Nephron (organoid): ENCODE measurements at regions not wholly inside any gene's neighbourhood (a gene's known extent, or its start where the extent isn't known, plus 50 kb on each side); places are given as distances from the start of the nearest gene placed in this dataset.

Source experiments
- H3K27ac Mint-ChIP-seq, 3 experiments: 2 replicates each; pipeline ENCODE4 v1.8.0; 2020; ENCODE audit warnings: mixed read lengths in 3 of 3, mild to moderate bottlenecking in 2 of 3, moderate library complexity in 1 of 3
- H3K27me3 Mint-ChIP-seq: 2 replicates; pipeline ENCODE4 v1.8.0; 2021; ENCODE audit warnings: low read depth, mild to moderate bottlenecking, moderate library complexity, mixed read lengths
- H3K36me3 Mint-ChIP-seq: 2 replicates; pipeline ENCODE4 v1.8.0; 2020; ENCODE audit warnings: low read depth, mixed read lengths
- H3K4me1 Mint-ChIP-seq: 2 replicates; pipeline ENCODE4 v1.8.0; 2020; ENCODE audit warnings: mixed read lengths
- H3K4me3 Mint-ChIP-seq, 3 experiments: 2 replicates each; pipeline ENCODE4 v1.8.0; 2020; ENCODE audit warnings: mild to moderate bottlenecking in 3 of 3, mixed read lengths in 3 of 3, moderate library complexity in 2 of 3
- H3K9me3 Mint-ChIP-seq: 2 replicates; pipeline ENCODE4 v1.8.0; 2020; ENCODE audit warnings: mixed read lengths
- CTCF ChIP-seq, 3 experiments: fragments of 200-600 bp; sonication (generic); IDR thresholded peaks; one replicate each; pipeline ENCODE4 v1.5.0; 2021; ENCODE audit warnings: antibody characterized with exemption in 3 of 3; ENCODE audit not compliant: unreplicated experiment in 3 of 3

- TF ChIP-seq CTCF (IDR thresholded peaks at IDR 0.05; ENCODE audit: unreplicated experiment in 3 of 3): no peak
- Mint-ChIP-seq H3K27me3 (peaks cover 14% of the 10 kb centered on the region), H3K4me1 (no peaks in the 10 kb centered on the region), H3K36me3 (no peaks in the 10 kb centered on the region), H3K27ac (no peak overlapping the region), H3K9me3 (peaks cover 3% of the 10 kb centered on the region), H3K4me3 (no peak overlapping the region)
These were observed 610.9 kb downstream of the CDH26 start for GRCh38 chr20:60569116-60569515.

- no peak for TF ChIP-seq CTCF (IDR thresholded peaks at IDR 0.05; ENCODE audit: unreplicated experiment in 3 of 3)
- no peaks in the 10 kb centered on the region for H3K4me1 Mint-ChIP-seq
- H3K36me3 Mint-ChIP-seq: no peaks in the 10 kb centered on the region
- no peak overlapping the region for H3K4me3 Mint-ChIP-seq
- H3K9me3 Mint-ChIP-seq: peaks cover 3% of the 10 kb centered on the region
- H3K27ac Mint-ChIP-seq: no peak overlapping the region
- peaks cover 7% of the 10 kb centered on the region for H3K27me3 Mint-ChIP-seq
These were observed 612.5 kb downstream of the CDH26 start for GRCh38 chr20:60570481-60571277.

GRCh38 chr20:60573003-60573680, 614.9 kb downstream of the CDH26 start:
- Mint-ChIP-seq H3K36me3 (no peaks in the 10 kb centered on the region), H3K9me3 (peaks cover 3% of the 10 kb centered on the region), H3K4me1 (no peaks in the 10 kb centered on the region), H3K27ac (no peak overlapping the region), H3K27me3 (peaks cover 7% of the 10 kb centered on the region), H3K4me3 (no peak overlapping the region)
- TF ChIP-seq CTCF (IDR thresholded peaks at IDR 0.05; ENCODE audit: unreplicated experiment in 3 of 3): no peak

GRCh38 chr20:60576236-60576635, 618.0 kb downstream of the CDH26 start:
- Mint-ChIP-seq H3K4me3 (no peak overlapping the region), H3K4me1 (no peaks in the 10 kb centered on the region), H3K9me3 (no peaks in the 10 kb centered on the region), H3K27me3 (peaks cover 10% of the 10 kb centered on the region), H3K36me3 (no peaks in the 10 kb centered on the region), H3K27ac (no peak overlapping the region)
- no peak for TF ChIP-seq CTCF (IDR thresholded peaks at IDR 0.05; ENCODE audit: unreplicated experiment in 3 of 3)

- H3K4me3 Mint-ChIP-seq: no peak overlapping the region
- no peak overlapping the region for H3K27ac Mint-ChIP-seq
- peaks cover 16% of the 10 kb centered on the region for H3K27me3 Mint-ChIP-seq
- no peak for TF ChIP-seq CTCF (IDR thresholded peaks at IDR 0.05; ENCODE audit: unreplicated experiment in 3 of 3)
- H3K36me3 Mint-ChIP-seq: no peaks in the 10 kb centered on the region
- H3K9me3 Mint-ChIP-seq: no peaks in the 10 kb centered on the region
- H3K4me1 Mint-ChIP-seq: no peaks in the 10 kb centered on the region
These were observed 621.8 kb downstream of the CDH26 start for GRCh38 chr20:60579941-60580515.
